ENCODE measurements at regions not wholly inside any gene's neighbourhood (a gene's known extent, or its start where the extent isn't known, plus 50 kb on each side); places are given as distances from the start of the nearest gene placed in this dataset.

- no peak for DNase-seq
- in situ Hi-C loops (cut with MboI; ENCODE audit: low pct_ligation_motif_present in 1 of 4, low pct_unique_long_range_greater_than_20kb in 1 of 4, low sequenced_read_pairs in 3 of 4), result no loop called here
These were observed 456.2 kb upstream of the DAB2 start for GRCh38 chr5:39880985-39881384.

GRCh38 chr5:39877479-39877878, 452.7 kb upstream of the DAB2 start:
- Histone ChIP-seq H3K4me3 (no peak overlapping the region), H3K27me3 (no peaks in the 10 kb centered on the region), H3K4me1 (no peaks in the 10 kb centered on the region), H3K9me3 (no peaks in the 10 kb centered on the region), H3K36me3 (no peaks in the 10 kb centered on the region), H3K27ac (no peak overlapping the region)
- DNase-seq, result no peak
- TF ChIP-seq POLR2AphosphoS5 (IDR thresholded peaks at IDR 0.05), result no peak
- no peak for TF ChIP-seq POLR2A (IDR thresholded peaks at IDR 0.05)
- no peak for TF ChIP-seq EP300 (IDR thresholded peaks at IDR 0.05; ENCODE audit: low read depth)
- in situ Hi-C loops (cut with MboI; ENCODE audit: low pct_ligation_motif_present in 1 of 4, low pct_unique_long_range_greater_than_20kb in 1 of 4, low sequenced_read_pairs in 3 of 4), result no loop called here
- WGBS, 2 donors (ENCODE audit: low coverage in 1 of 2), result 90 to 94% methylated on average over 3 of the region's 3 CpGs
- intact Hi-C loops (cut with DNase I; ENCODE audit: low total_unique reads), result no loop called here

More at GRCh38 chr5:39880985-39881384, 456.2 kb upstream of the DAB2 start:
- intact Hi-C loops (cut with DNase I; ENCODE audit: low total_unique reads), result no loop called here
- Histone ChIP-seq H3K9me3 (no peaks in the 10 kb centered on the region), H3K4me3 (no peak overlapping the region), H3K27ac (no peak overlapping the region), H3K4me1 (no peaks in the 10 kb centered on the region), H3K27me3 (no peaks in the 10 kb centered on the region), H3K36me3 (no peaks in the 10 kb centered on the region)
- TF ChIP-seq POLR2A (IDR thresholded peaks at IDR 0.05) (no peak), EP300 (IDR thresholded peaks at IDR 0.05; ENCODE audit: low read depth) (no peak), POLR2AphosphoS5 (IDR thresholded peaks at IDR 0.05) (no peak), CTCF (IDR thresholded peaks at IDR 0.05) (no peak)

GRCh38 chr5:39876146-39876545, 451.4 kb upstream of the DAB2 start:
- no peak overlapping the region for H3K4me3 ChIP-seq
- TF ChIP-seq EP300 (IDR thresholded peaks at IDR 0.05; ENCODE audit: low read depth) (no peak), POLR2A (IDR thresholded peaks at IDR 0.05) (no peak), POLR2AphosphoS5 (IDR thresholded peaks at IDR 0.05) (no peak), CTCF (IDR thresholded peaks at IDR 0.05) (no peak)
- intact Hi-C loops (cut with DNase I; ENCODE audit: low total_unique reads) (no loop called here), in situ Hi-C loops (cut with MboI; ENCODE audit: low pct_ligation_motif_present in 1 of 4, low pct_unique_long_range_greater_than_20kb in 1 of 4, low sequenced_read_pairs in 3 of 4) (no loop called here)
- no peaks in the 10 kb centered on the region for H3K4me1 ChIP-seq
- H3K27ac ChIP-seq, result no peak overlapping the region
- no peak for DNase-seq
- 60 to 86% methylated on average over 1 of the region's 1 CpG for WGBS, 2 donors (ENCODE audit: low coverage in 1 of 2)
- no peaks in the 10 kb centered on the region for H3K36me3 ChIP-seq
- no peaks in the 10 kb centered on the region for H3K27me3 ChIP-seq
- H3K9me3 ChIP-seq, result no peaks in the 10 kb centered on the region

- in situ Hi-C loops (cut with MboI; ENCODE audit: low pct_ligation_motif_present in 1 of 4, low pct_unique_long_range_greater_than_20kb in 1 of 4, low sequenced_read_pairs in 3 of 4), result no loop called here
- no peak overlapping the region for H3K4me3 ChIP-seq
- intact Hi-C loops (cut with DNase I; ENCODE audit: low total_unique reads), result no loop called here
- H3K4me1 ChIP-seq, result no peaks in the 10 kb centered on the region
- no peaks in the 10 kb centered on the region for H3K36me3 ChIP-seq
- no peaks in the 10 kb centered on the region for H3K27me3 ChIP-seq
- no peak for DNase-seq
- H3K27ac ChIP-seq, result no peak overlapping the region
- TF ChIP-seq CTCF (IDR thresholded peaks at IDR 0.05), result no peak
- no peak for TF ChIP-seq POLR2A (IDR thresholded peaks at IDR 0.05)
- H3K9me3 ChIP-seq, result peaks cover 6% of the 10 kb centered on the region in 2 donors
These were observed 445.4 kb upstream of the DAB2 start for GRCh38 chr5:39870137-39870536.

- TF ChIP-seq POLR2AphosphoS5 (IDR thresholded peaks at IDR 0.05) (no peak), POLR2A (IDR thresholded peaks at IDR 0.05) (no peak), CTCF (IDR thresholded peaks at IDR 0.05) (no peak), EP300 (IDR thresholded peaks at IDR 0.05; ENCODE audit: low read depth) (no peak)
- Histone ChIP-seq H3K9me3 (peaks cover 6% of the 10 kb centered on the region in 2 donors), H3K36me3 (no peaks in the 10 kb centered on the region), H3K4me3 (no peak overlapping the region), H3K27ac (no peak overlapping the region), H3K27me3 (no peaks in the 10 kb centered on the region), H3K4me1 (no peaks in the 10 kb centered on the region)
- in situ Hi-C loops (cut with MboI; ENCODE audit: low pct_ligation_motif_present in 1 of 4, low pct_unique_long_range_greater_than_20kb in 1 of 4, low sequenced_read_pairs in 3 of 4), result no loop called here
- DNase-seq, result no peak
- 61 to 71% methylated on average over 1 of the region's 1 CpG for WGBS, 2 donors (ENCODE audit: low coverage in 1 of 2)
- intact Hi-C loops (cut with DNase I; ENCODE audit: low total_unique reads), result no loop called here
These were observed 444.6 kb upstream of the DAB2 start for GRCh38 chr5:39869396-39869795.

Data from transverse colon (tissue), 4 donors.